Body of pancreas (tissue), 4 donors: ENCODE measurements at regions not wholly inside any gene's neighbourhood (a gene's known extent, or its start where the extent isn't known, plus 50 kb on each side); places are given as distances from the start of the nearest gene placed in this dataset.

Source experiments
- CTCF ChIP-seq, 7 experiments: fragments of 450-650 bp in 4 of 7; fragments of 200-600 bp in 3 of 7; sonication (generic) in 3 of 7; IDR thresholded peaks; one replicate each; pipeline ENCODE4 v1.5.1; 2016 to 2019; ENCODE audit warnings: antibody characterized with exemption in 7 of 7
- POLR2A ChIP-seq, 3 donors: fragments of 450-650 bp; IDR thresholded peaks; one replicate each; pipeline ENCODE4 v1.6.1; 2016; ENCODE audit warnings: antibody characterized with exemption in 3 of 3, mild to moderate bottlenecking in 2 of 3

- TF ChIP-seq CTCF (IDR thresholded peaks at IDR 0.05) (no peak), POLR2A (IDR thresholded peaks at IDR 0.05) (no peak)
Observed at GRCh38 chr2:140079038-140079437, 1298.8 kb upstream of the NXPH2 start.
